Loucy (cell line): ENCODE measurements at regions not wholly inside any gene's neighbourhood (a gene's known extent, or its start where the extent isn't known, plus 50 kb on each side); places are given as distances from the start of the nearest gene placed in this dataset.

Source experiments
- EZH2phosphoT487 ChIP-seq: fragments of 200-600 bp; IDR thresholded peaks from 2 replicates; pipeline ENCODE4 v1.6.1; 2018; ENCODE audit warnings: antibody characterized with exemption, mild to moderate bottlenecking, moderate library complexity, borderline replicate concordance
- TF ChIP-seq, protein P1 (sequence below): fragments of 200-600 bp; sonication (generic); conservative IDR thresholded peaks from 2 replicates; pipeline ENCODE4 v1.5.1; 2014; ENCODE audit warnings: mild to moderate bottlenecking, antibody characterized with exemption, low read length

DNA sequence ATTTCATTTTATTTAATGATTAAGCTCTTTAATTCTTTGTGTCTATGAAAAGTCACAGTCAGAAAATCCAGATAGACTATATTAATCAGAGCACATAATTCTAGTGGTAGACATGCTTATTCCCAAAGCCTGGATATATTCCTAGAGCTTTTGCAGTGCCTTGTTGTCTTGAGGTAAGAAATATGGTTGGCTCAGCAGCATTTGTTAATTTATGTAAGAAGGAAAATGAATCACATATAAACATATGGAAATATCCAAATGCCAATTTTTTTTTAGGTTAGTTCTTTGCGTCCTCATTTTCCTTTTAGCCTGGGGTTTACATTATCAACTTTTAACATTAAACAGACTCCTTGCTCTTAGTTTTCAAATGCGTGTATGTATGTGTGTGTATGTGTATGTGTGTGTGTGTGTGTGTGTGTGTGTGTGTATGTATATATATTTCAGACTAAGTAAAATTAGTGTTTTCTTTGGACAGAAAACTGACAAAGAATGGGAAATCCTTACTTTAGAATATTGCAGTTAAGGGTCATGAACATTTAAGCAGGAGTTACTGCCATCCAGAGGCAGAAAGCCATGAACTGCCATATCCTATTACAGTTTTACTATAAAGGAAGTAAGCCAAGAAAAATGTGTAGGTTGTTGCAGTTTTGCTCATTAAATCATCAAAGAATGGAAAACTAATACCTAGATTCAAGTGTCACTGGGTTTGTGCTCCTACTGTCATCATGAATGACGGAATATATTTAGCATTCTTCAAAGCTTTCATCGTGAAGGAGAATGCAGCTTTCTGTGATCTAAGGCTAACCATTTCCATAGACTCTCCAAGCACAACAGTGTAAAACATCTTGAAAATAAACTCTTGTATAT is 477.1 kb upstream of the NR5A2 start:
- TF ChIP-seq, protein P1, sequence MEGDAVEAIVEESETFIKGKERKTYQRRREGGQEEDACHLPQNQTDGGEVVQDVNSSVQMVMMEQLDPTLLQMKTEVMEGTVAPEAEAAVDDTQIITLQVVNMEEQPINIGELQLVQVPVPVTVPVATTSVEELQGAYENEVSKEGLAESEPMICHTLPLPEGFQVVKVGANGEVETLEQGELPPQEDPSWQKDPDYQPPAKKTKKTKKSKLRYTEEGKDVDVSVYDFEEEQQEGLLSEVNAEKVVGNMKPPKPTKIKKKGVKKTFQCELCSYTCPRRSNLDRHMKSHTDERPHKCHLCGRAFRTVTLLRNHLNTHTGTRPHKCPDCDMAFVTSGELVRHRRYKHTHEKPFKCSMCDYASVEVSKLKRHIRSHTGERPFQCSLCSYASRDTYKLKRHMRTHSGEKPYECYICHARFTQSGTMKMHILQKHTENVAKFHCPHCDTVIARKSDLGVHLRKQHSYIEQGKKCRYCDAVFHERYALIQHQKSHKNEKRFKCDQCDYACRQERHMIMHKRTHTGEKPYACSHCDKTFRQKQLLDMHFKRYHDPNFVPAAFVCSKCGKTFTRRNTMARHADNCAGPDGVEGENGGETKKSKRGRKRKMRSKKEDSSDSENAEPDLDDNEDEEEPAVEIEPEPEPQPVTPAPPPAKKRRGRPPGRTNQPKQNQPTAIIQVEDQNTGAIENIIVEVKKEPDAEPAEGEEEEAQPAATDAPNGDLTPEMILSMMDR: peak; percentile 47
- TF ChIP-seq EZH2phosphoT487: no peak
